GM23248 (cell line): ENCODE measurements at regions not wholly inside any gene's neighbourhood (a gene's known extent, or its start where the extent isn't known, plus 50 kb on each side); places are given as distances from the start of the nearest gene placed in this dataset.

ENCODE experiments used
- EZH2 ChIP-seq: fragments of 200-600 bp; sonication (generic); IDR thresholded peaks from 2 replicates; pipeline ENCODE4 v1.6.1; 2018; ENCODE audit warnings: antibody characterized with exemption, mild to moderate bottlenecking; ENCODE audit not compliant: insufficient read depth, poor library complexity, severe bottlenecking
- EZH2phosphoT487 ChIP-seq: fragments of 200-600 bp; sonication (generic); IDR thresholded peaks from 2 replicates; pipeline ENCODE4 v1.6.1; 2018; ENCODE audit warnings: antibody characterized with exemption, moderate library complexity, mild to moderate bottlenecking, low read depth; ENCODE audit not compliant: insufficient read depth

DNA sequence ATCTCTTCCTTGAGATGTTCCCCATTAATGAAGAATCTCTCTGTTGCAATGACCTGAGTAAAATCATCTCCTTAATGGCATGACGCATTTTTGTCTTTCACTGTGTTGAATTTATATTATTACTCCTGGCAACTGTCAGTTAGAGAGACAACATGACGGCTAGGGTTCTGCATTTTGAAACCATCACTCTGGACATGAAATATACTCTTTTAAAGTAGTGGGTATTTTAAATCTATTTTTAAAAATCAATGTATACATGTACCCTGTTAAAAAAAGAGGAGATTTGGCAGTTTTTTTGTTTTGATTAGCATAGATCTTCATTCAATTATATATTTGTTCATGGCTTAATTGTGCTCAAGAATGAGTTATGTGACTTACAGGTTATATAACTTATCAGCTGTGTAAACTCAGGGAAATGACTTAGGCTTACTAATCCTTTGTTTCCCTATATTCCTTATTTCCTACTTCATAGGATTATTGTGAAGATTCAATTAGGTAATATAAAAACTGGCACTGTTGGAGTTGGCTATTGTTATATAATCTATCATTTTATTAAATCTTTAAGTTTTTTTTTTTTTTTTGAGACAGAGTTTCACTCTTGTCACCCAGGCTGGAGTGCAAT is 632.0 kb upstream of the SPRY2 start:
- TF ChIP-seq EZH2: no peak
- no peak for TF ChIP-seq EZH2phosphoT487
